ENCODE measurements at regions not wholly inside any gene's neighbourhood (a gene's known extent, or its start where the extent isn't known, plus 50 kb on each side); places are given as distances from the start of the nearest gene placed in this dataset.
"Not testable (repeated sequence)": the region's sequence is repeated elsewhere in the genome, so short reads cannot be mapped to it uniquely, and the experiment has no call there.

DNA sequence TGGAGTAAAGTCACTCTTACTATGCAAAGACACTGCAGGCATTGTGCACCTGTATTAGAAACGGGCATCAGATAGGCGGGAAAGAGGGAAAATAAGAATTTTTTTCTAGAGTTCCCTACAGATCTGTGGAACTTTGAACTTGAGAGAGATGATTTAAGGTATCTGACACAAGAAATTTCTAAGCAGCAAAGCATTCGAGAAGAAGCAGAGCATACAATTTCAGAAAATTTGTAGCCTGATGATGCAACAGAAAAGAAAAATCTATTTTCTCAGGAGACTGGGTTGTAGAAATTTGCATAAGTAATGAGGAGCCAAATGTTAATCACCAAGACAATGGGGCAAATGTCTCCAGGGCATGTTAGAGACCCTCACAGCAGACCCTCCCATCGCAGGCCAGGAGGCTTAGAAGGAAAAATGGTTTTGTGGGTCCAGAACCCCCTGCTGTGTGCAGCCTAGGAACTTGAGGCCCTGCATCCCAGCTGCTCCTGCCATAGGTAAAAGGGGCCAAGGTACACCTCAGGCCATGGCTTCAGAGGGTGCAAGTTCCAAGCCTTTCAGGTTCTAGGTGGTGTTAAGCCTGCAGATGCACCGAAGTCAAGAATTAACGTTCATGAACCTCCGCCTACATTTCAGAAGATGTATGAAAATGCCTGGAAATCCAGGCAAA lies 163.5 kb upstream of the GTF2H2 start:
- H3K36me3 ChIP-seq; H3K4me3 ChIP-seq; H3K9me3 ChIP-seq; intact Hi-C loops (cut with DNase I); H3K27ac ChIP-seq; H3K4me1 ChIP-seq; H3K27me3 ChIP-seq: not testable (repeated sequence)
- peak in 1 of 2 donors; percentile 38 for DNase-seq (ENCODE audit: low spot score in 2 of 2)

Data from ascending aorta (tissue), 2 donors.